Upper lobe of left lung (tissue), 6 donors: ENCODE measurements at regions not wholly inside any gene's neighbourhood (a gene's known extent, or its start where the extent isn't known, plus 50 kb on each side); places are given as distances from the start of the nearest gene placed in this dataset.
"Not testable (repeated sequence)": the region's sequence is repeated elsewhere in the genome, so short reads cannot be mapped to it uniquely, and the experiment has no call there.

Experiments used
- ATAC-seq, 2 donors: fragments of 200-7000 bp; cut with Tn5 transposase; one replicate each; pipeline ENCODE4 v1.9.1; 2022; ENCODE audit warnings: mild to moderate bottlenecking in 2 of 2, moderate library complexity in 2 of 2; ENCODE audit not compliant: low FRiP score in 2 of 2
- DNase-seq, 2 donors: peaks; one replicate each; pipeline ENCODE4 v3.0.0-alpha.2; 2019 to 2020
- H3K27ac ChIP-seq, 4 donors: fragments of 200-600 bp; sonication (generic); one replicate each; pipeline ENCODE4 v1.5.1; 2016 to 2019
- H3K27me3 ChIP-seq, 4 donors: fragments of 200-600 bp; sonication (generic); one replicate each; pipeline ENCODE4 v1.5.1; 2017 to 2019
- H3K36me3 ChIP-seq, 4 donors: fragments of 200-600 bp; sonication (generic); one replicate each; pipeline ENCODE4 v1.5.1; 2016 to 2019
- H3K4me1 ChIP-seq, 4 donors: fragments of 200-600 bp; sonication (generic); one replicate each; pipeline ENCODE4 v1.5.1; 2018 to 2019
- H3K4me3 ChIP-seq, 4 donors: fragments of 200-600 bp; sonication (generic); one replicate each; pipeline ENCODE4 v1.5.1; 2017 to 2019; ENCODE audit warnings: mild to moderate bottlenecking in 2 of 4, moderate library complexity in 1 of 4
- H3K9me3 ChIP-seq, 4 donors: fragments of 200-600 bp; sonication (generic); one replicate each; pipeline ENCODE4 v1.5.1; 2018 to 2019
- CTCF ChIP-seq, 6 experiments: fragments of 450-650 bp in 4 of 6; fragments of 200-600 bp in 2 of 6; sonication (generic) in 2 of 6; IDR thresholded peaks; one replicate each; pipeline ENCODE4 v1.5.1; 2016 to 2019; ENCODE audit warnings: antibody characterized with exemption in 6 of 6
- EP300 ChIP-seq, 4 donors: sonication (generic); formaldehyde crosslinking; IDR thresholded peaks; one replicate each; pipeline ENCODE4 v1.5.1; 2017; ENCODE audit warnings: antibody characterized with exemption in 4 of 4, control low read depth in 2 of 4
- POLR2A ChIP-seq, 4 donors: fragments of 450-650 bp; IDR thresholded peaks; one replicate each; pipeline ENCODE4 v1.5.1; 2016 to 2017; ENCODE audit warnings: antibody characterized with exemption in 4 of 4, mild to moderate bottlenecking in 2 of 4
- POLR2AphosphoS5 ChIP-seq, 2 donors: sonication (generic); formaldehyde crosslinking; IDR thresholded peaks; one replicate each; pipeline ENCODE4 v1.5.1; 2017; ENCODE audit warnings: antibody characterized with exemption in 2 of 2
- WGBS, 2 donors: methylation state at CpG; one replicate each; pipeline ENCODE4 v1.1.5; 2017 to 2018; 5-methylcytosine and 5-hydroxymethylcytosine counted together
- donor health status: DM: no; HTN: no; CAD: no; lungs with moderate emphysema.
- donor health status: DM: no; HTN: yes; CAD: no; lungs with severe emphysema.

GRCh38 chrX:66760651-66761050 is 121.8 kb upstream of the EDA2R start:
- no peaks in the 10 kb centered on the region for H3K4me1 ChIP-seq
- H3K4me3 ChIP-seq, result no peak overlapping the region
- TF ChIP-seq POLR2AphosphoS5 (IDR thresholded peaks at IDR 0.05) (no peak), EP300 (IDR thresholded peaks at IDR 0.05) (no peak), POLR2A (IDR thresholded peaks at IDR 0.05) (no peak), CTCF (IDR thresholded peaks at IDR 0.05) (no peak)
- WGBS, 2 donors, result 78 to 83% methylated on average over 1 of the region's 1 CpG
- H3K27ac ChIP-seq, result no peak overlapping the region
- H3K9me3 ChIP-seq, result no peaks in the 10 kb centered on the region
- H3K27me3 ChIP-seq, result no peaks in the 10 kb centered on the region
- no peaks in the 10 kb centered on the region for H3K36me3 ChIP-seq
- ATAC-seq (no peak), DNase-seq (no peak)

- no peaks in the 10 kb centered on the region for H3K27me3 ChIP-seq
- WGBS, 2 donors, result 30% methylated on average over 1 of the region's 1 CpG; no CpG with 5 or more reads in 1 of the 2 donors
- no peaks in the 10 kb centered on the region for H3K9me3 ChIP-seq
- TF ChIP-seq POLR2AphosphoS5 (IDR thresholded peaks at IDR 0.05), result no peak
- TF ChIP-seq EP300 (IDR thresholded peaks at IDR 0.05), result no peak
- TF ChIP-seq CTCF (IDR thresholded peaks at IDR 0.05), result no peak
- TF ChIP-seq POLR2A (IDR thresholded peaks at IDR 0.05), result no peak
- no peak for DNase-seq
- H3K4me3 ChIP-seq, result no peak overlapping the region
- no peak overlapping the region for H3K27ac ChIP-seq
- no peak for ATAC-seq
- no peaks in the 10 kb centered on the region for H3K36me3 ChIP-seq
- no peaks in the 10 kb centered on the region for H3K4me1 ChIP-seq
Measured at GRCh38 chrX:66756717-66757116, 117.8 kb upstream of the EDA2R start.

- Histone ChIP-seq H3K27me3 (no peaks in the 10 kb centered on the region), H3K36me3 (no peaks in the 10 kb centered on the region), H3K4me1 (no peaks in the 10 kb centered on the region), H3K9me3 (no peaks in the 10 kb centered on the region), H3K4me3 (no peak overlapping the region), H3K27ac (no peak overlapping the region)
- DNase-seq (no peak), ATAC-seq (no peak)
- TF ChIP-seq POLR2AphosphoS5 (IDR thresholded peaks at IDR 0.05), result no peak
- TF ChIP-seq POLR2A (IDR thresholded peaks at IDR 0.05), result no peak
- no peak for TF ChIP-seq EP300 (IDR thresholded peaks at IDR 0.05)
- no peak for TF ChIP-seq CTCF (IDR thresholded peaks at IDR 0.05)
- WGBS, 2 donors, result 65 to 100% methylated on average over 1 to 2 of the region's 2 CpGs
Measured at GRCh38 chrX:66751136-66751782, 112.4 kb upstream of the EDA2R start.

GRCh38 chrX:66744519-66744918 is 105.6 kb upstream of the EDA2R start:
- not testable (repeated sequence) for H3K36me3 ChIP-seq, H3K27me3 ChIP-seq, H3K27ac ChIP-seq, DNase-seq, ATAC-seq, H3K4me1 ChIP-seq, H3K4me3 ChIP-seq
- H3K9me3 ChIP-seq, result peaks cover 0 to 14% (median 0%) of the 10 kb centered on the region in 4 donors
- 63 to 93% methylated on average over 1 of the region's 1 CpG for WGBS, 2 donors

GRCh38 chrX:66731398-66731797 is 92.5 kb upstream of the EDA2R start:
- DNase-seq (no peak), ATAC-seq (peak in 1 of 2 donors; percentile 47)
- no peaks in the 10 kb centered on the region for H3K36me3 ChIP-seq
- no peaks in the 10 kb centered on the region for H3K27me3 ChIP-seq
- no peak overlapping the region for H3K4me3 ChIP-seq
- peak in 1 of 6 experiments; percentile 22 for TF ChIP-seq CTCF (IDR thresholded peaks at IDR 0.05)
- no peak for TF ChIP-seq POLR2AphosphoS5 (IDR thresholded peaks at IDR 0.05)
- no peak for TF ChIP-seq EP300 (IDR thresholded peaks at IDR 0.05)
- TF ChIP-seq POLR2A (IDR thresholded peaks at IDR 0.05), result no peak
- no peaks in the 10 kb centered on the region for H3K9me3 ChIP-seq
- H3K4me1 ChIP-seq, result no peaks in the 10 kb centered on the region
- WGBS, 2 donors, result 25 to 30% methylated on average over 2 of the region's 2 CpGs
- no peak overlapping the region for H3K27ac ChIP-seq
